DOHH2 (cell line): ENCODE measurements at regions not wholly inside any gene's neighbourhood (a gene's known extent, or its start where the extent isn't known, plus 50 kb on each side); places are given as distances from the start of the nearest gene placed in this dataset.

Source experiments
- EZH2phosphoT487 ChIP-seq: fragments of 200-600 bp; sonication (generic); IDR thresholded peaks from 2 replicates; pipeline ENCODE4 v1.6.1; 2017; ENCODE audit warnings: borderline replicate concordance, mild to moderate bottlenecking, antibody characterized with exemption, low read length, moderate library complexity, mixed read lengths
- TF ChIP-seq, protein P1 (sequence below): fragments of 200-600 bp; sonication (generic); IDR thresholded peaks from one replicate; pipeline ENCODE4 v1.5.1; 2014; ENCODE audit warnings: antibody characterized with exemption, mild to moderate bottlenecking, low read depth, low read length; ENCODE audit not compliant: poor library complexity, severe bottlenecking

DNA sequence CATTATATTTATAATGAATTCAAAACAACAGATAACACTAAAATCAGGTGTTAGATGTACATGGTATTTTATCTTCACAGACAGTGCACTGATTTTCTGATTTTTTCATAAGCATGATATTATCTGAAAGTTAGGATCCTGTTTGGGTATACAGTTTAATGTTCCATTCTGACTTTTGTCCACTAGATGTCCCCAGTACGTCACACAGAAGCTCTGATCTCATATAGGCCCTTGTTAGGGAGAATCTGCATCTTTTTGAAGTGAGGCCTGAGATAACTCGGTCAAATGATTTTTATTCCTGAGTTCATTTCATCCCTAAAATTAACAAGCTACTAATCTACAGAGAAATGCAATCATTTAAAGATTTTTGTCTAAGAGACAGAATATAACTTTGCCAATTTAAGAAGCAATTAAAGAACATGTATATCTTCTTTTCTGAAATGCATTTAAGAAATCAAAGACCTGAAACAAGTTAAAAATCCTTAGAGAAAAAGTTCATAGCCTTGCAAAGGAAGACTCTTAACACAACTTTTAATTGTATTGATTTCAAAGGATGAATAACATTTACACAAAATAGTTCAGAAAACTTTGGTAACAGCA is 72.0 kb upstream of the TES start:
- TF ChIP-seq, protein P1, sequence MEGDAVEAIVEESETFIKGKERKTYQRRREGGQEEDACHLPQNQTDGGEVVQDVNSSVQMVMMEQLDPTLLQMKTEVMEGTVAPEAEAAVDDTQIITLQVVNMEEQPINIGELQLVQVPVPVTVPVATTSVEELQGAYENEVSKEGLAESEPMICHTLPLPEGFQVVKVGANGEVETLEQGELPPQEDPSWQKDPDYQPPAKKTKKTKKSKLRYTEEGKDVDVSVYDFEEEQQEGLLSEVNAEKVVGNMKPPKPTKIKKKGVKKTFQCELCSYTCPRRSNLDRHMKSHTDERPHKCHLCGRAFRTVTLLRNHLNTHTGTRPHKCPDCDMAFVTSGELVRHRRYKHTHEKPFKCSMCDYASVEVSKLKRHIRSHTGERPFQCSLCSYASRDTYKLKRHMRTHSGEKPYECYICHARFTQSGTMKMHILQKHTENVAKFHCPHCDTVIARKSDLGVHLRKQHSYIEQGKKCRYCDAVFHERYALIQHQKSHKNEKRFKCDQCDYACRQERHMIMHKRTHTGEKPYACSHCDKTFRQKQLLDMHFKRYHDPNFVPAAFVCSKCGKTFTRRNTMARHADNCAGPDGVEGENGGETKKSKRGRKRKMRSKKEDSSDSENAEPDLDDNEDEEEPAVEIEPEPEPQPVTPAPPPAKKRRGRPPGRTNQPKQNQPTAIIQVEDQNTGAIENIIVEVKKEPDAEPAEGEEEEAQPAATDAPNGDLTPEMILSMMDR: peak; percentile 94
- no peak for TF ChIP-seq EZH2phosphoT487
